GM21576 (cell line): ENCODE measurements at regions not wholly inside any gene's neighbourhood (a gene's known extent, or its start where the extent isn't known, plus 50 kb on each side); places are given as distances from the start of the nearest gene placed in this dataset.
"Not testable (repeated sequence)": the region's sequence is repeated elsewhere in the genome, so short reads cannot be mapped to it uniquely, and the experiment has no call there.

Experiments
- ATAC-seq: cut with Tn5 transposase; IDR thresholded peaks from one replicate; pipeline ENCODE4 v1.9.1; 2021; ENCODE audit warnings: mild to moderate bottlenecking, moderate library complexity; ENCODE audit not compliant: unreplicated experiment

DNA sequence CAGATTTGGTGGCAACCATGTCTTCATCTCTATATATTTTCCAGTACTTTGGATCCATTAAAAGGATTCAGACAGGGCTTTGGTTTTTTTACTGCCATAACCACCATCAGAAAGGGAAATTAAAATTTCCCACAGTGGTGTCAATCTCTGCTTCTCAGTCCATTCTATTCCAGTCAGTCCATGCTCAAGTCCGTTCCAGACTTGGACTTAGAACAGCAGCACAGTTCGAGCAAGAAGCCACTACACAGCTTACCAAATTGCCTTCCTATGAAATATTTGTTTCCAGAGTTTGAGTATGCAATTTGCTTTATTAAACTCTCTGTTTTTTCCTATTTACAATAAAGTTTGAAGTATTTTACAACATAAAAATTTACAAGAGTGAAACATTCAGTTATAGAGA is 306.5 kb upstream of the GULP1 start:
- ATAC-seq, result no peak

- ATAC-seq, result no peak
Measured at GRCh38 chr2:187985923-187986322, 305.8 kb upstream of the GULP1 start.

GRCh38 chr2:187986390-187987105 is 305.1 kb upstream of the GULP1 start:
- ATAC-seq, result no peak

- ATAC-seq, result peak; percentile 39
Measured at GRCh38 chr2:187988348-187988747, 303.3 kb upstream of the GULP1 start.

DNA sequence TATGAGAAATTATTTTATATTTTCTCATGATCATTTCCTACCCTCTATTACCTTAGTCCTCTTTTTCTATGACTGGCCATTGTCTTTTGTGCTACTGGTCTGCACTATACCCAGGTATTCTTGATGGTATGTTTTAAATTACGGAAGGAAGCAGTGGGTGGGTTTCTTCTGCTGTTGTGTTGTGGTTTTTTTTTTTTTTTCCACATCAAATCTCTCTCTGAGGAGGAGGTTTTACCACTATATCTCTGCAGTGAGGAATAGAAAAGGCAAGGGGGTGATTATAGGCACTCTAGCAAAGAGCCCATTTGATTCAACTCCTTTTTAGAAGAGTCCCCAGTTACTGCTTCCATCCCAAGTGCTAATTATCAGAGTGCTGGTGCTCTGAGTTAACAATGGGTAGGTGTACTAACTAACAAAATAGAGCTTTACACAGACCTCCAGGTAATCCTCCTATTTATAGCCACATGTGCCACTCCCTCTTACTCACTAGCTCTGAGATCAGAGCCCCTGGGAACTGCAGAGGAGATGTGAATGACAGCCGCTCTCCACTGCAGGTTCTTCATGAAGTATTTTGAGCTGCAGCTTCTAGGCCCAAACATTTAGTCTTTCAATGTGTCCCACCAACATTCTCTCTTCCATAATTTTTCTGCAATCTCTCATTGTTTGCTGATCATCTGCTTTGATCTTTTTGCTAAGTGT is 301.6 kb upstream of the GULP1 start:
- ATAC-seq, result peak; percentile 48

DNA sequence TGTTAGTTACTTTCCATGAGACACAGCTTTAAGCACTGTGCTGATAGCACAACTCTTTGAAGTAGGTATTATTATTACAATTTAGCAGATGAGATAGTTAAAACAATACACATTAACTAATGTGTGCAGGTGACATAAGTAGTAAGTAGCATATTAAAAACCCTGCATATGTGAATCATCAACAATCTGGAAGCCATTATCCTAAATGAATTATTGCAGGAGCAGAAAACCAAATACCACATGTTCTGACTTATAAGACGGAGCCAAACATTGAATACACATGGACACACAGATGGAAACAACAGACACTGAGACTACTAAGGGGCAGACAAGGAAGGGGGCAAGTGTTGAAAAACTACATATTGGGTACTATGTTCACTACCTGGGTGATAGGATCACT is 300.3 kb upstream of the GULP1 start:
- no peak for ATAC-seq

DNA sequence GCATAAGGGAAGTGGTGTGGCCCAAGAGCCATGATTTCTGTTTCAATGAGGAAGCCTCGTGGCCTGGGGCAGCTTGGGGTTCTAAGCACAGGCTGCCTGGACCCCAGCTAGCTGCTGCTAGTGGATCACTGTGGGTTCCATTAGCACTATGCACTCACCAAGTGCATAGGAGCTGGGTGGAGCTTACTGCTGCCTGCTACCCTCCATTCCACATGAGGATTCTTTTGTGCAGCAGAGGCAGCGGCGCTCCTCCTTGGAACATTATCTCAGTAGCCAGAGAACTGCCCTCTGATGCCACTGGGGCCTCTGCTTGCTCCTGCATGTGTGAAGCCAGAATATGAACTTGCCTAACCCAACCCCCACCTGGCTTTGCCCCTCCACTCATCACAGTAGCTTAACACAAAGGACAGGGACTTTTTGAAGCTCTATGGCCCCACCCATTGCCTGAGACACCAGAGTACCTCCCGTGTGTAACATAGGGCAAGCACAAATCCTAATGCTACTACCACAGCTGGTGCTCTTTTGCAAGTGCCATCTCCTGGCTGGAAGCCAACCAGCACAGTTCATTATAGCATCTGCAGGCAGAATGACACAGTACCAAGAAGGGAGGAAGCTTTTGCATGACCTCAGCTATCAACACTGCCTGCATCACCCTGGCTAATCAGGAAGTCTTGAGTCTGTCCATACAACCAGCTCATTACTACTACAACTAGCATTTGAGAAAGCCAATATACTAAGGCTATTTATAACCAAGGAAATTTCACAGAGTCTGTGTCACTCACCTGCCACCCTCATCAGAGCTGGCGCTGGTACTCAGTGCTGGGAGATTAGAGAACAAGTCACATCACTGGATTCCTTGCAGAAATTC is 297.0 kb upstream of the GULP1 start:
- no peak for ATAC-seq

GRCh38 chr2:187995556-187995955 is 296.1 kb upstream of the GULP1 start:
- no peak for ATAC-seq

GRCh38 chr2:187996630-187997029 is 295.0 kb upstream of the GULP1 start:
- no peak for ATAC-seq

- no peak for ATAC-seq
Measured at GRCh38 chr2:188000189-188000588, 291.5 kb upstream of the GULP1 start.

- no peak for ATAC-seq
Measured at GRCh38 chr2:188003800-188004199, 287.9 kb upstream of the GULP1 start.

GRCh38 chr2:188013767-188014166 is 277.9 kb upstream of the GULP1 start:
- ATAC-seq, result no peak

DNA sequence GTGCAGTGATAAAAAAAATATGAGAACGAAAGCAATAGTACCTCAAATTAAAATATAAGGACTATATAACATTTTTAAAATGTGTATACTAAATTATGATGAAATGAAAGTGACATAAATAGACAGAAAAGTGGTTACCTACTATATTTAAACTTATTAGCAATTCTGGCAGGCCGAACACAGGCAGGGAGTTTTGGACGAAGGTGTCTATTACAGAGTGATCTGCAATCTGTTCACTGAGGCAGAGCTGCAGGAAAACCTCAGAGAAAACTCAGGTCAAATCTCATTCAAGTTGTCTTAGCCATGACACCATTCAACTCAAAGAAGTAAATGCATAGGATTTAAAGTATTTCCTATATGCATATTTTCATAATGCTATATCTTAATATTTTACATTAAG is 274.8 kb upstream of the GULP1 start:
- no peak for ATAC-seq

- ATAC-seq, result no peak
Measured at GRCh38 chr2:188022389-188022788, 269.3 kb upstream of the GULP1 start.

DNA sequence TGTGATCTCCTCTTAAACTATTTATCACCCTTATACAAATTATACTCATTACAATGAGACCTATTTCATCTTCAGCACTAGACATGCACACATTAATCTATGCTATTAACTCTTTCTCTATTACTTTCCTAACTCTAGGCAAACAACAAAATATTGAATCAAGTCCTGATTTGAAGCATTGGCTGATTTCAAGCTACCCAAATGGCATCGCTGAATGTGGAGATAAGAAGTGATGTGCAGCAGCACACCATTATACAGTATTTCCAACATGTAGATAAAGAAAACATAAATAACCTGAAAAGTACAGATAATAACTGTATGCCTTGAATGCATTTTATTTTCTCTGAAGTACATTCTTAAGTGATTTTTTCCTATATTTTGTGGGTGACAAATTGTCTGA is 268.6 kb upstream of the GULP1 start:
- no peak for ATAC-seq

DNA sequence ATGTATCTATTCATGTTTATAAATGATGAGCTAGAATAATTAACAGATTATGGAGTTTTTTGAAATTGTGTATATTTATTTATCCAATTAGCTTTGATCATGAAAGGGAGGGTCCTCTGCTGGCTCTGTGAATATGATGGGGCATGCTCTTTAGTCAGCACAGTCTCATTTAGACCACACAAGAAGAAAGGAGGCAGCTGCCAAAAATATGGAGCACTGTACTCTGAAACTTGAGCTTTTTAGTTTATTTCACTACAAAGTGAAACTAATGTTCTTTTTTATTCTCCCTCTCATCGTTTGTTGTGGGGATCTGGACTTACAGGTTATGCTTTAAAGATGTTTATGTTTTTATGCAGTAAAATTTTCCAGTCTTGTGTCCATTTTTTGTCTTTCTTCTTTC is 266.9 kb upstream of the GULP1 start:
- no peak for ATAC-seq

- no peak for ATAC-seq
Measured at GRCh38 chr2:188028739-188029138, 262.9 kb upstream of the GULP1 start.

DNA sequence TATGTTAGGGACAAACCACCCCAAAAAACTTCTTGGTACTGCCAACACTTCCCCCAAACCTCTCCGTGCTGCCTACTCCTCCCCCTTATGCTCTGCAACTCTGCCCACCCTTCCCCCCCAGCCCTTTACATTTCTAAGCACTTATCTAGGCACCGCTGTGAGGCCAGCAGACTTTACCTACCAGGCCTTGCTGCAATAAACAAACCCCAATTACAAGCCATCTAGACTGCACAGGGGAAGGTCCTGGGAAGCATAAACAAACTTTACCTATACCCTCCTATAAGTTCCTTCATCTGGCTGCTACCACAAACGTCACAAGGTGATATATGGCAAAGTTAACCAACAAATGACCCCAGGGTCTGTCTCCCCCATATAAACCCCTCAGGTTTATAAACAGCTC is 259.4 kb upstream of the GULP1 start:
- ATAC-seq, result no peak

- ATAC-seq, result no peak
Measured at GRCh38 chr2:188032786-188033185, 258.9 kb upstream of the GULP1 start.

GRCh38 chr2:188033240-188033639 is 258.4 kb upstream of the GULP1 start:
- not testable (repeated sequence) for ATAC-seq

DNA sequence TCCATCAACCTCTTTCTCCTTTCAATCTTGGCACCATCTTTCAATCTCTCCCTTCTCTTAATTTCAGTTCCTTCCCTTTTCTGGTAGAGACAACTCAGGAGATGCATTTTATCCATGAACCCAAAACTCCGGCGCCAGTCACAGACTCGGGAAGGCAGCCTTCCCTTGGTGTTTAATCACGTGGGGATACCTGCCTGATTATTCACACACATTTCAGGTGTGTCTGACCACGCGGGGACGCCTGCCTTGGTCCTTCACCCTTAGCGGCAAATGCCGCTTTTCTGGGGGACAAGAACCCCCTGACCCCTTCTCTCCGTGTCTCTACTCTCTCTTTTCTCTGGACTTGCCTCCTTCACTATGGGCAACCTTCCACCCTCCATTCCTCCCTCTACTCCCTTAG is 257.6 kb upstream of the GULP1 start:
- ATAC-seq, result not testable (repeated sequence)

DNA sequence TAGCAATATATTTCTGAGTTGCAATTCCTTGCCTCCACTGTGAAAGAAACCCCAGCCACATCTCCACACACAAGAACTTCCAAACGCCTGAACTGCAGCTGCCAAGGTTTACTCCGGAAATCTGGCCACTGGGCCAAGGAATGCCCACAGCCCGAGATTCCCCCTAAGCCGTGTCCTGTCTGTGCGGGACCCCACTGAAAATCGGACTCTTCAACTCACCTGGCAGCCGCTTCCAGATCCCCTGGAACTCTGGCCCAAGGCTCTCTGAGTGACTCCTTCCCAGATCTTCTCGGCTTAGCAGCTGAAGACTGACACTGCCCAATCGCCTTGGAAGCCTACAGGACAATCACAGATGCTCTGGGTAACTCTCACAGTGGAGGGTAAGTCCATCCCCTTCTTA is 256.3 kb upstream of the GULP1 start:
- ATAC-seq, result not testable (repeated sequence)
